Mucosa of gallbladder (tissue), 1 donor: ENCODE measurements at regions not wholly inside any gene's neighbourhood (a gene's known extent, or its start where the extent isn't known, plus 50 kb on each side); places are given as distances from the start of the nearest gene placed in this dataset.

Experiments used
- DNase-seq: peaks from one replicate; pipeline ENCODE4 v3.0.0-alpha.2; 2020; ENCODE audit warnings: low spot score
- donor health status: DM: no; HTN: no; CAD: no.

- no peak for DNase-seq
Measured at GRCh38 chr17:72388765-72389473, 268.1 kb downstream of the SOX9 start.

DNA sequence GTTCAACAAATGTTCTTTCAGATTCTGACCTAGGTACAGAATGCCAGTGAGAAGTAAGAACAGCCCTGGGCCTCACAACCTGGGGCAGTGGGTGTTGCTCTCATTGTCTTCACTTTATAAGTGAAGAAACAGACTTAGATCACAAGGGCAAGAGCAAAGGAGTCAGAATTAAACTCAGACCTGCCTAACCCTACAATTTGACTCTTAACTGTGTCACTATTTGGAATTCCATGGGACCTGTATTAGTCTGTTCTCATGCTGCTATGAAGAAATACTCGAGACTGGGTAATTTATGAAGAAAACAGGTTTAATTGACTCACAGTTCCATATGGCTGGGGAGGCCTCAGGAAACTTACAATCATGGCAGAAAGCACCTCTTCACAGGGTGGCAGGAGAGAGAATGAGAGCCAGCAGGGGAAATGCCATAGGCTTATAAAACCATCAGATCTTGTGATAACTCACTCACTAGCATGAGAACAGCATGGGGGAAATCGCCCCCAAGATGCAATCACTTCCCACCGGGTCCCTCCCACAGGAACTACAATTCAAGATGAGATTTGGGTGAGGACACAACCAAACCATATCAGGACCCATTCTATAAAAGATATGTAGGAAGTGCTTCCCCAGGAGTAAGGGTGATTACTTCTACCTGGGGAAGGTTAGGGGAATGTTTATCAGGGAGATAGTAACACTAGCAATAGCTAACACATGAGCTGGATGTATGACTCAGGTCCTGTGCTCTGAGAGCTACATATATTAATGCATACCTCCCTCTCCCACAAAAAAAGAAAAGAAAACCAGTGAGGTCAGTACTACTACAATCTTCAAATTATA, 270.1 kb downstream of the SOX9 start:
- DNase-seq, result no peak

DNA sequence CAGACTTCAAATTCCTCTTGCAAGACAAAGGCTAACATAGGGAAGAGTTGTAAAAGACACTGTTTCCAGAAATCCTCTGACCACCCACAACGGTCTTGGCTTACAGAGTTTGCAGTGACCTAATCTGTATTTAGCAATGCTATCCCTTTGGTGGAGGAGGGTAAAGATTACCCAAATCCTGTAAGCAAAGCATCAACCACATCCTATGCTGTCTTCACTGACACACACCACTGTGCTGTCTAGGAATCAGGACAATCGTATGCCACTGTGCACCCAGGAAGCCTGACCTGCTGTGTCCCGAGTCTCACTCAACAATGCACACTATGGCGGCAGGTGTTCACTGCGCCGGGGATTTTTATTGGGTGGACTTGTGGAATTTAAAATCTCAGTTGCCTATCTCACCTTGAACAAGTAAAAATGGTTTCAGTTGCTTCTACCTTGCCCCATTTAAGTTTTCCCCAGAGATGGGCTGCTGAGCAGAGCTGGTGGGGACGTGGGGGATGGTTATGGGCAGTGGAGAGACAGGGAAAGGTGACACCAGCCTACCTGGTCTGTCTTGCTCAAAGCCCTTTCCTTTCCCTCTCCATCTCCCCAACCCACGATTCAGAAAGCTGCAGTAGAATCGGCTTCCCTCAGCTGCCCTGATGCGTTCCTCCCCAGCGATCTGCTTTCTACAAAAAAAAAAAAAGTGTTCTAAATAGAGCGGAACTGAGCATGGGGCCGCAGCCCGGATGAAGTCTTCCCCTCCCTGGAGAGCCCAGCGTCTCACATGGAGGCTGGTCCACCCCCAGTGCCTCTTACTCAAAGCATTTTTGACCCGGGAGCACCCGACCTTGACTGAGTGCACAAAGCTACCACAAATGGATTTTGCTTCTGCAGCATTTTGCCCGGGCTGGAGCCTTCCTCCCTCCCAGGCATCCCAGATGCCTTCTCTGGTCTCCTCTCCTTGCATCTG, 271.5 kb downstream of the SOX9 start:
- no peak for DNase-seq

DNA sequence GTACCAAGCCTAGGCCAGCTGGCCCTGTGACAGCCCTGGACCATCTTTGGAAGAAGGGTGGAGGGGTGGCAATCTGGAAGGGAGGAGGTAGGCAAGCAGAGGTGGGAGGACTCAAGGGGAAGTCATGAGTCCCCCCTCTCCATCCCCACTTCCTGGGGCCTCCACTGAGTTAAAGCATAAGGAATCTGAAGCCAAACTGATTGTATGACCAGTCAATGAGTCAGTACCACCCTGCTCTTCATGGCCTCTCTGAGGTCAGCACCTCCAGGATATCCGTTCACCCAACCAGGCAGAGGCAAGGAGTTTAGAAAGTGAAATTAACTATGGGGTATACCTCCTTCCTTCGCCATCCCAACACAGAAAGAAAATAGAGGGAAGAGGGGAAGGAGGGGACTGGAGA, 272.7 kb downstream of the SOX9 start:
- no peak for DNase-seq

DNA sequence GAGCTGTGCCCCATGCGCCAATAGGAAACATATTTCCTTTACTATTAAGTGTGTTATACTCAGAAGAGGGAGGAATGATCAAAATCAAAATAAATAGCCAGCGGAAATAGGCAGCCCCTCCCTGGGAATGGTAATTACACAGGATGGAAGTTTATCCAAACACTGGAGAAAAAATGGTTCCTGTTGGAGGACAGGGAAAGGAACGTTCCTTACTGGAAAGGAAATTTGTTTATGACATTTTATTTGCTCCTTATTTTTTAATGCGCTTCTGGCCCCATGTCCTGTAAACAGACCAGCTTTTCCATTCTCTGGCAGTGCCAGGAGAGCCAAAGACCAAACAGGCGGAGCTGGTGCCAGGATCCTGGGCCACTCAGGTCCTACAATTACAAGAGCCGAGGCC, 273.7 kb downstream of the SOX9 start:
- DNase-seq, result no peak

GRCh38 chr17:72396121-72396520, 275.3 kb downstream of the SOX9 start:
- no peak for DNase-seq

GRCh38 chr17:72397223-72397667, 276.4 kb downstream of the SOX9 start:
- DNase-seq, result no peak

DNA sequence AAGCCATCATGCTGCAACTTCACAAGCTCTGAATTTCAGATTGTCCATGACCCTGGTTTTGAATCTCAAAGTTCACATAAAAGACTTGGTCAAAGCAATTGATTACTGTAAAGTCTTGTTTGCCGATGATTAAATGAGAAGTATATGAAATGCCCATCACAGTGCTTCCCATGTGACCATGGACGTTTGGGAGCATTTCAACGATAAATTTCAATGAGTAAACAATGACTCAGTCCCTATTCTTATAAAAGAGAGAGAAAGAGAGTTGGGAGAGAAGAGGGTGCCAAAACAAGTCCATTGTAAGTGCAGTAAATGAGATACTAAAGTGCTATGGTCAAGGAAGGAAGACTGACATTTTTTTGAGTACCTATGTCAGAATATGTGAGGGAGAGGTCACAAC, 276.9 kb downstream of the SOX9 start:
- no peak for DNase-seq

DNA sequence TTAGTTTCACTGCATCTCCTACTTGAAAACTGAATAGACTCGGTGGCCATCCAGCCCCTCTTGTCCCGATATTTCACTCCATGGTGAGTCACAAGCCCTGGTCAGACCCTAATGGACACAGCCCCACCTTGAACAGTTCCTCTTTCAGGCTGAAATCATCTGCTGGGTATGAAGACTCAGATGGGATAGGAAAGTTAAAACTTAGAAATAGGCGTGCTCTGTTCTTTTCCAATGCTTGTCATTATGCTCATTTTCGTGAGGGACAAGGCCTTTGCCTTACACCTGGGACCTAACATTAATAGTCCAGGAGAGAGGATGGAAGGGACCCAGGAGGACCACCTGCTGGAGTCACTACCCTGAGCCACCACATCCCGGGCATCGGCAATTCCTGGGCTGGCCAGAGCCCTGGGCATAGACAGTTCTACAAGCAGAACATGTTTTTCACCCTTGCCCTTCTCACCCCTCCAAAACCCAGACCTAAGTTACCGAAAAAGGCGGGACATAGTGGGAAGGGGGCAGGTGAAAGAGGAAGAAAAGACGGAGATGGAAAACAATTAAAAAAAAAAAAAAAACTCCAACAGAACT, 278.3 kb downstream of the SOX9 start:
- DNase-seq, result no peak

GRCh38 chr17:72399608-72400487, 279.0 kb downstream of the SOX9 start:
- peak; percentile 51 for DNase-seq

DNA sequence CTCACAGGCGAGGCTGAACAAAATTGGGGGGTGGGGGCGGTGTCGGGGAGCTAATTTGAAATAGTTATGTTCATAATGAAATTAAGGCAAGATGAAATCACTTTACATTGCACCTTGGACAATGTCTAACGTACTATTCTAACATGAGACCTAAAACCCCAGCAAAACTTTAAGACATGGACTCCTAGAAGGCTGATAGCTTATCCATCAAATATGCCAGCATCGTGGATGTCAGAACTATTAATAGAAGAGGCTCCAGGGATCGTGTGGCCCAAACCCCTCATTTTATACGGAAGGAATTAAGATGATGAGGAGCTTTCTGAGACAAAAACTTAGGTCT, 279.6 kb downstream of the SOX9 start:
- no peak for DNase-seq

GRCh38 chr17:72400863-72401262, 280.0 kb downstream of the SOX9 start:
- DNase-seq, result no peak

DNA sequence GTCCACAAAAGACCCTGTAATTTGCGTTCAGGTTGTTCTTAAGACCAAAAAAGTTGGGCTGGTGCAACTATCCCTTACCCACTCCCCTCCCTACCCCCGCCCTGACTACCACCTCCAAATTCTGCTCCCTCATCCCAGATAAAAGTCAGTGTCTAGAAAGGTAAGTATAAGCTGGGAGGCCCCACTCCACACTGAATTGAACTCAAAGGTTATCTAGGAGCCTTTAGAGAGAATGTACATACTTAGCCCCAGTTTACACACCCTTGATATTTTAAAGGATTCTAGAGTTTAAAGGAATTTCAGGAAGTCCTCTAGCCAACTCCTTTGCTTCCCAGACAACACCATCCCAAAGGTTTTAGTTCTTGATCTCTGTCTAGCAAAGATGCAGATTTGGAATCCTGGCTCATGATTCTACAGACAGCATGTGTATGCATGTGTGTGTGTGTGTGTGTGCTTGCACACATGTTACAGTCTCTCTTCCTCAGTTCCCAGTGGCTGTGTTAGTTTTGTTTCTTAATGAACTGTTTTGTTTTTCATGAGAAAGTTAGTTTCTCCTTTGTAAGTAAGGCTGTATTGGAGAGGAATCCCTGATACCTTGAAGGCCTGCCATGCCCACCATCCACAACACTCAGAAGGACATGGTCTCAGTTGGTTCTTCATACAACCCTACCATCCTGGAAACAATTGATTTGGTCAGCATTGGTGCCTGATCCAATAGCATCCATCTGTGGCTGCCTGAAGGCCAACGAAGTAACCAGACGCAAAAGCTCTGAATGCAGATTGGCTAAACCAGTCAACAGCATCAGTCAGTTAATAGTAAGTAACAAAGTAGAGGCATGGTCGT, 281.3 kb downstream of the SOX9 start:
- DNase-seq, result no peak

GRCh38 chr17:72402727-72403210, 281.9 kb downstream of the SOX9 start:
- DNase-seq, result no peak

GRCh38 chr17:72403713-72404209, 282.9 kb downstream of the SOX9 start:
- peak; percentile 58 for DNase-seq

- DNase-seq, result no peak
Measured at GRCh38 chr17:72404872-72405271, 284.1 kb downstream of the SOX9 start.

- DNase-seq, result no peak
Measured at GRCh38 chr17:72405662-72406230, 284.9 kb downstream of the SOX9 start.

DNA sequence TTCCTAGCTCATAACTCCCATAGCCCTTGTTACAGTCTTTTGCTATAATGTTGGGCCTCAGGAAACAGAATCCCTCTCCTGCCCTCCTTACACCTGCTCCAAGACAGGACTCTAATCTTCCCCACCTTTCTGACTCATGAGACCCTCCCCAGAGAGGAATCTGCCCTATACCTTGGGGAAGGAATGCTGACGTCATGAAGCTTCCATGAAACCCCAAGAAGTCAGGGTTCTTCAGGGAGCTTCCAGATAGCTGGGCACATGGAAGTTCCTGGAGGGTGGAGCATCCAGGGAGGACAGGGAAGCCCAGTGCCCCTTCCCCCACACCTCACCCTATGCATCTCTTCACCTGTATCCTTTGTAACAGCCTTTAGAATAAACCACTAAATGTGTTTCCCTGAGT, 285.7 kb downstream of the SOX9 start:
- no peak for DNase-seq

- peak; percentile 77 for DNase-seq
Measured at GRCh38 chr17:72407336-72407909, 286.6 kb downstream of the SOX9 start.
